GM12878 (cell line): ENCODE measurements at regions not wholly inside any gene's neighbourhood (a gene's known extent, or its start where the extent isn't known, plus 50 kb on each side); places are given as distances from the start of the nearest gene placed in this dataset.

Experiments
- ATAC-seq: fragments of 200-7000 bp; cut with Tn5 transposase; 3 replicates; pipeline ENCODE4 v1.9.1; 2020; ENCODE audit warnings: mild to moderate bottlenecking, moderate library complexity
- BruUV-seq: library from RNA; stranded (reverse); fragments of 400-500 nt; replicated peaks from 2 replicates; lab custom pipeline; 2021; lab: Mats Ljungman, UMichigan
- CTCF ChIA-PET: fragments of 300-600 bp; sonication (Branson Sonifier 250); formaldehyde crosslinking; extraction: SDS; loops from one replicate; lab custom pipeline; 2021; ENCODE audit warnings: inconsistent platforms; lab: Yijun Ruan, JAX
- POLR2A ChIA-PET: fragments of 350-600 bp; formaldehyde crosslinking; extraction: SDS; loops from one replicate; lab custom pipeline; 2021; ENCODE audit warnings: inconsistent platforms; lab: Charles Lee
- RAD21 ChIA-PET: fragments of 300-600 bp; sonication (Branson Sonifier 250); formaldehyde crosslinking; loops from one replicate; lab custom pipeline; 2023; ENCODE audit warnings: antibody characterized with exemption; ENCODE audit not compliant: unreplicated experiment; lab: Charles Lee
- SMC1A ChIA-PET: fragments of 300-600 bp; sonication (Branson Sonifier 250); formaldehyde crosslinking; loops from one replicate; lab custom pipeline; 2023; ENCODE audit not compliant: unreplicated experiment, uncharacterized antibody; lab: Charles Lee
- DNase-seq: peaks from one replicate; pipeline ENCODE4 v3.0.0-alpha.2; 2011; ENCODE audit warnings: low read depth, low spot score
- FAIRE-seq: peaks from 3 replicates; lab custom pipeline; 2011; peaks lifted over from hg19 to GRCh38; lab: Jason Lieb, UNC
- H2AFZ ChIP-seq: 2 replicates; pipeline ENCODE4 v1.6.0; 2011; ENCODE audit warnings: low read depth, low read length, control low read depth; ENCODE audit not compliant: control insufficient read depth
- H3K27ac ChIP-seq: 2 replicates; pipeline ENCODE4 v1.5.1; 2011; ENCODE audit warnings: control low read depth; ENCODE audit not compliant: control insufficient read depth, insufficient read depth
- H3K27me3 ChIP-seq, 2 experiments: replicated peaks in 1 of 2; 2 replicates each; pipeline versions ENCODE4 v1.6.0 to v1.6.1; 2011; ENCODE audit warnings: low read length in 1 of 2; ENCODE audit not compliant: control insufficient read depth in 2 of 2, insufficient read depth in 2 of 2
- H3K36me3 ChIP-seq, 2 experiments: 2 replicates each; pipeline ENCODE4 v1.5.1; 2011; ENCODE audit warnings: low read length in 1 of 2; ENCODE audit not compliant: control insufficient read depth in 2 of 2, insufficient read depth in 2 of 2
- H3K4me1 ChIP-seq: 2 replicates; pipeline ENCODE4 v1.6.1; 2011; ENCODE audit warnings: mild to moderate bottlenecking, low read length, moderate library complexity, mixed read lengths; ENCODE audit not compliant: control insufficient read depth, insufficient read depth
- H3K4me2 ChIP-seq: 2 replicates; pipeline ENCODE4 v1.6.0; 2011; ENCODE audit warnings: control low read depth; ENCODE audit not compliant: control insufficient read depth, insufficient read depth
- H3K4me3 ChIP-seq: fragments of 200-600 bp; sonication (generic); 2 replicates; pipeline ENCODE4 v1.5.1; 2016
- H3K79me2 ChIP-seq: 2 replicates; pipeline ENCODE4 v1.6.0; 2011; ENCODE audit warnings: low read length; ENCODE audit not compliant: control insufficient read depth, insufficient read depth
- H3K9ac ChIP-seq: 2 replicates; pipeline ENCODE4 v1.8.0; 2011; ENCODE audit warnings: low read length, control low read depth, mixed read lengths; ENCODE audit not compliant: control insufficient read depth, insufficient read depth
- H3K9me3 ChIP-seq: replicated peaks from 3 replicates; pipeline ENCODE4 v1.5.1; 2011; ENCODE audit warnings: mild to moderate bottlenecking, low read length; ENCODE audit not compliant: control insufficient read depth, insufficient read depth
- H4K20me1 ChIP-seq: 2 replicates; pipeline ENCODE4 v1.6.0; 2011; ENCODE audit not compliant: control insufficient read depth, insufficient read depth
- CBX5 ChIP-seq: sonication (generic); IDR thresholded peaks from 2 replicates; pipeline ENCODE4 v1.6.1; 2016; ENCODE audit warnings: low read depth, moderate library complexity, mild to moderate bottlenecking, inconsistent platforms
- CEBPB ChIP-seq, 2 experiments: fragments of 150-350 bp in 1 of 2; IDR thresholded peaks; 2 replicates each; pipeline ENCODE4 v1.6.1; 2012 to 2014; ENCODE audit warnings: low read depth in 2 of 2, low read length in 2 of 2, borderline replicate concordance in 1 of 2, inconsistent platforms in 1 of 2
- FOS ChIP-seq: IDR thresholded peaks from 3 replicates; pipeline ENCODE4 v1.6.1; 2011; ENCODE audit warnings: borderline replicate concordance; ENCODE audit not compliant: insufficient read length; ENCODE audit errors: extremely low read depth
- FOXM1 ChIP-seq: IDR thresholded peaks from 2 replicates; pipeline ENCODE4 v1.6.1; 2012; ENCODE audit warnings: low read depth, mild to moderate bottlenecking, inconsistent platforms, low read length, moderate library complexity
- KLF5 ChIP-seq: fragments of 450-650 bp; IDR thresholded peaks from 2 replicates; pipeline ENCODE4 v1.6.1; 2014; ENCODE audit warnings: mild to moderate bottlenecking; ENCODE audit not compliant: partially characterized antibody
- NBN ChIP-seq: fragments of 450-650 bp; IDR thresholded peaks from 2 replicates; pipeline ENCODE4 v1.6.1; 2016
- PAX8 ChIP-seq: fragments of 450-650 bp; IDR thresholded peaks from 2 replicates; pipeline ENCODE4 v1.6.1; 2017; ENCODE audit warnings: mild to moderate bottlenecking, moderate library complexity
- POLR2AphosphoS5 ChIP-seq: IDR thresholded peaks from 2 replicates; pipeline ENCODE4 v1.6.1; 2011; ENCODE audit warnings: mild to moderate bottlenecking, low read length, inconsistent platforms
- SMAD5 ChIP-seq: IDR thresholded peaks from 2 replicates; pipeline ENCODE4 v1.6.1; 2016; ENCODE audit warnings: antibody characterized with exemption, low read depth
- SRF ChIP-seq, 2 experiments: IDR thresholded peaks; 2 replicates each; pipeline ENCODE4 v1.6.1; 2011; ENCODE audit warnings: low read depth in 2 of 2, low read length in 2 of 2, mild to moderate bottlenecking in 1 of 2, moderate library complexity in 1 of 2
- STAT1 ChIP-seq: fragments of 450-650 bp; conservative IDR thresholded peaks from 2 replicates; pipeline ENCODE4 v1.6.1; 2014; ENCODE audit warnings: antibody characterized with exemption, mild to moderate bottlenecking
- ZZZ3 ChIP-seq: IDR thresholded peaks from 2 replicates; pipeline ENCODE4 v1.6.1; 2011; ENCODE audit warnings: low read depth; ENCODE audit not compliant: control insufficient read depth, insufficient read length
- WGBS: methylation state at CpG from one replicate; pipeline ENCODE4 v1.1.6; 2016; ENCODE audit warnings: low lambda C conversion rate; ENCODE audit not compliant: insufficient replicate concordance, insufficient coverage; ENCODE audit errors: missing lambda C conversion rate; 5-methylcytosine and 5-hydroxymethylcytosine counted together
- in situ Hi-C: fragments of 300-500 bp; cut with MboI; formaldehyde crosslinking; loops from 9 replicates; pipeline ENCODE4 v1.14.3; 2018; ENCODE audit warnings: mixed read lengths
- intact Hi-C: fragments of 100-400 bp; cut with micrococcal nuclease; formaldehyde crosslinking; loops from one replicate; pipeline ENCODE4 v1.14.2; 2022; ENCODE audit not compliant: unreplicated experiment
- TF ChIP-seq, protein P1 (sequence below): fragments of 450-650 bp; IDR thresholded peaks from 2 replicates; pipeline ENCODE4 v1.6.1; 2017; ENCODE audit warnings: mild to moderate bottlenecking, moderate library complexity
- TF ChIP-seq, protein P2 (sequence below): fragments of 450-650 bp; formaldehyde crosslinking; IDR thresholded peaks from 2 replicates; pipeline ENCODE4 v1.5.0; 2022; ENCODE audit warnings: mild to moderate bottlenecking, missing genetic modification characterization

DNA sequence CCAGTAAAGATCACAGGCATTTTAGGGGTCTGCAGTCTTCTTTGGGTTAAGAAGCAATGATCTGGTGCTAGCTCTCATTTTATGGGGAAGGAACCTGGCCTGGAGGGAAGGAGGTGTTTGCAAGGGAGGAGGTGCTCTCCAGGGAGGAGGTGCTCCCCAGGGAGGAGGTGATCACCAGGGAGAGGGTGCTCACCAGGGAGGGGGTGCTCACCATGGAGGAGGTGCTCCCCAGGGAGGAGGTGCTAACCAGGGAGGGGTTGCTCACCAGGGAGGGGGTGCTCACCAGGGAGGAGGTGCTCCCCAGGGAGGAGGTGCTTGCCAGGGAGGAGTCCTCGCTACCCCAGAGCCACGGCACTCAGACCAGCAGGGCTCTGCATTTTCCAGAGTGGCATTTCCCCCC, 115.7 kb downstream of the TLE3 start:
- no peaks in the 10 kb centered on the region for H3K9me3 ChIP-seq
- H3K27ac ChIP-seq = no peak overlapping the region
- BruUV-seq = no TSS peak
- H3K27me3 ChIP-seq = no peaks in the 10 kb centered on the region; a peak in 2 of 4 replicates
- intact Hi-C loops = no loop called here
- H3K79me2 ChIP-seq = no peaks in the 10 kb centered on the region
- no peak overlapping the region; the same call in 1 of the 2 replicates for H3K9ac ChIP-seq
- WGBS = 100% methylated on average over 2 of the region's 2 CpGs
- H4K20me1 ChIP-seq = no peaks in the 10 kb centered on the region
- no peak overlapping the region for H3K4me3 ChIP-seq
- ATAC-seq (no peak), DNase-seq (no peak), FAIRE-seq (no peak)
- in situ Hi-C loops = no loop called here
- RAD21 ChIA-PET = interaction anchor here (1.5 to 1.7 kb wide), 3 partner anchors 33 to 115 kb away, joined by 4 to 8 read pairs (median 7); partner anchors contain the start of gene TLE3
- POLR2A ChIA-PET = no interaction called here
- no peak overlapping the region for H3K4me2 ChIP-seq
- CTCF ChIA-PET = no interaction called here
- peaks cover 38% of the 10 kb centered on the region for H3K4me1 ChIP-seq
- SMC1A ChIA-PET = interaction anchor here (1.7 to 3.1 kb wide), 2 partner anchors 54 to 109 kb away, joined by 7 to 12 read pairs; no protein-coding TSS in a partner anchor
- no peaks in the 10 kb centered on the region for H3K36me3 ChIP-seq
- no peak overlapping the region for H2AFZ ChIP-seq
- TF ChIP-seq SMAD5 = no peak
- TF ChIP-seq POLR2AphosphoS5 = no peak
- no peak for TF ChIP-seq CEBPB (IDR thresholded peaks at IDR 0.05; ENCODE audit: borderline replicate concordance in 1 of 2, low read depth in 2 of 2, low read length in 2 of 2)
- TF ChIP-seq CBX5 = no peak
- no peak for TF ChIP-seq KLF5
- TF ChIP-seq, protein P1, sequence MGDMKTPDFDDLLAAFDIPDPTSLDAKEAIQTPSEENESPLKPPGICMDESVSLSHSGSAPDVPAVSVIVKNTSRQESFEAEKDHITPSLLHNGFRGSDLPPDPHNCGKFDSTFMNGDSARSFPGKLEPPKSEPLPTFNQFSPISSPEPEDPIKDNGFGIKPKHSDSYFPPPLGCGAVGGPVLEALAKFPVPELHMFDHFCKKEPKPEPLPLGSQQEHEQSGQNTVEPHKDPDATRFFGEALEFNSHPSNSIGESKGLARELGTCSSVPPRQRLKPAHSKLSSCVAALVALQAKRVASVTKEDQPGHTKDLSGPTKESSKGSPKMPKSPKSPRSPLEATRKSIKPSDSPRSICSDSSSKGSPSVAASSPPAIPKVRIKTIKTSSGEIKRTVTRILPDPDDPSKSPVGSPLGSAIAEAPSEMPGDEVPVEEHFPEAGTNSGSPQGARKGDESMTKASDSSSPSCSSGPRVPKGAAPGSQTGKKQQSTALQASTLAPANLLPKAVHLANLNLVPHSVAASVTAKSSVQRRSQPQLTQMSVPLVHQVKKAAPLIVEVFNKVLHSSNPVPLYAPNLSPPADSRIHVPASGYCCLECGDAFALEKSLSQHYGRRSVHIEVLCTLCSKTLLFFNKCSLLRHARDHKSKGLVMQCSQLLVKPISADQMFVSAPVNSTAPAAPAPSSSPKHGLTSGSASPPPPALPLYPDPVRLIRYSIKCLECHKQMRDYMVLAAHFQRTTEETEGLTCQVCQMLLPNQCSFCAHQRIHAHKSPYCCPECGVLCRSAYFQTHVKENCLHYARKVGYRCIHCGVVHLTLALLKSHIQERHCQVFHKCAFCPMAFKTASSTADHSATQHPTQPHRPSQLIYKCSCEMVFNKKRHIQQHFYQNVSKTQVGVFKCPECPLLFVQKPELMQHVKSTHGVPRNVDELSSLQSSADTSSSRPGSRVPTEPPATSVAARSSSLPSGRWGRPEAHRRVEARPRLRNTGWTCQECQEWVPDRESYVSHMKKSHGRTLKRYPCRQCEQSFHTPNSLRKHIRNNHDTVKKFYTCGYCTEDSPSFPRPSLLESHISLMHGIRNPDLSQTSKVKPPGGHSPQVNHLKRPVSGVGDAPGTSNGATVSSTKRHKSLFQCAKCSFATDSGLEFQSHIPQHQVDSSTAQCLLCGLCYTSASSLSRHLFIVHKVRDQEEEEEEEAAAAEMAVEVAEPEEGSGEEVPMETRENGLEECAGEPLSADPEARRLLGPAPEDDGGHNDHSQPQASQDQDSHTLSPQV = no peak
- no peak for TF ChIP-seq FOS
- TF ChIP-seq NBN = no peak
- TF ChIP-seq SRF (IDR thresholded peaks at IDR 0.05; ENCODE audit: low read depth in 2 of 2, low read length in 2 of 2) = no peak
- no peak for TF ChIP-seq STAT1
- TF ChIP-seq PAX8 = no peak
- no peak for TF ChIP-seq ZZZ3
- TF ChIP-seq, protein P2, sequence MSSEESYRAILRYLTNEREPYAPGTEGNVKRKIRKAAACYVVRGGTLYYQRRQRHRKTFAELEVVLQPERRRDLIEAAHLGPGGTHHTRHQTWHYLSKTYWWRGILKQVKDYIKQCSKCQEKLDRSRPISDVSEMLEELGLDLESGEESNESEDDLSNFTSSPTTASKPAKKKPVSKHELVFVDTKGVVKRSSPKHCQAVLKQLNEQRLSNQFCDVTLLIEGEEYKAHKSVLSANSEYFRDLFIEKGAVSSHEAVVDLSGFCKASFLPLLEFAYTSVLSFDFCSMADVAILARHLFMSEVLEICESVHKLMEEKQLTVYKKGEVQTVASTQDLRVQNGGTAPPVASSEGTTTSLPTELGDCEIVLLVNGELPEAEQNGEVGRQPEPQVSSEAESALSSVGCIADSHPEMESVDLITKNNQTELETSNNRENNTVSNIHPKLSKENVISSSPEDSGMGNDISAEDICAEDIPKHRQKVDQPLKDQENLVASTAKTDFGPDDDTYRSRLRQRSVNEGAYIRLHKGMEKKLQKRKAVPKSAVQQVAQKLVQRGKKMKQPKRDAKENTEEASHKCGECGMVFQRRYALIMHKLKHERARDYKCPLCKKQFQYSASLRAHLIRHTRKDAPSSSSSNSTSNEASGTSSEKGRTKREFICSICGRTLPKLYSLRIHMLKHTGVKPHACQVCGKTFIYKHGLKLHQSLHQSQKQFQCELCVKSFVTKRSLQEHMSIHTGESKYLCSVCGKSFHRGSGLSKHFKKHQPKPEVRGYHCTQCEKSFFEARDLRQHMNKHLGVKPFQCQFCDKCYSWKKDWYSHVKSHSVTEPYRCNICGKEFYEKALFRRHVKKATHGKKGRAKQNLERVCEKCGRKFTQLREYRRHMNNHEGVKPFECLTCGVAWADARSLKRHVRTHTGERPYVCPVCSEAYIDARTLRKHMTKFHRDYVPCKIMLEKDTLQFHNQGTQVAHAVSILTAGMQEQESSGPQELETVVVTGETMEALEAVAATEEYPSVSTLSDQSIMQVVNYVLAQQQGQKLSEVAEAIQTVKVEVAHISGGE (CRISPR knock-in tag) = no peak
- TF ChIP-seq FOXM1 = no peak
